ENCODE measurements at regions not wholly inside any gene's neighbourhood (a gene's known extent, or its start where the extent isn't known, plus 50 kb on each side); places are given as distances from the start of the nearest gene placed in this dataset.
"Not testable (repeated sequence)": the region's sequence is repeated elsewhere in the genome, so short reads cannot be mapped to it uniquely, and the experiment has no call there.

GRCh38 chr10:70984986-70985722, 96.8 kb upstream of the PCBD1 start:
- peaks cover 3% of the 10 kb centered on the region for H3K27me3 Mint-ChIP-seq
- no peaks in the 10 kb centered on the region for H3K36me3 Mint-ChIP-seq (ENCODE audit: insufficient read depth)
- H3K9me3 Mint-ChIP-seq (ENCODE audit: low read depth), result no peaks in the 10 kb centered on the region
- no peak overlapping the region for H3K4me3 Mint-ChIP-seq (ENCODE audit: low read depth)
- H3K4me1 Mint-ChIP-seq (ENCODE audit: low read depth), result no peaks in the 10 kb centered on the region
- TF ChIP-seq CTCF (IDR thresholded peaks at IDR 0.05; ENCODE audit: unreplicated experiment), result no peak
- DNase-seq (ENCODE audit: low spot score, unreplicated experiment), result no peak
- H3K27ac Mint-ChIP-seq, result no peak overlapping the region

DNA sequence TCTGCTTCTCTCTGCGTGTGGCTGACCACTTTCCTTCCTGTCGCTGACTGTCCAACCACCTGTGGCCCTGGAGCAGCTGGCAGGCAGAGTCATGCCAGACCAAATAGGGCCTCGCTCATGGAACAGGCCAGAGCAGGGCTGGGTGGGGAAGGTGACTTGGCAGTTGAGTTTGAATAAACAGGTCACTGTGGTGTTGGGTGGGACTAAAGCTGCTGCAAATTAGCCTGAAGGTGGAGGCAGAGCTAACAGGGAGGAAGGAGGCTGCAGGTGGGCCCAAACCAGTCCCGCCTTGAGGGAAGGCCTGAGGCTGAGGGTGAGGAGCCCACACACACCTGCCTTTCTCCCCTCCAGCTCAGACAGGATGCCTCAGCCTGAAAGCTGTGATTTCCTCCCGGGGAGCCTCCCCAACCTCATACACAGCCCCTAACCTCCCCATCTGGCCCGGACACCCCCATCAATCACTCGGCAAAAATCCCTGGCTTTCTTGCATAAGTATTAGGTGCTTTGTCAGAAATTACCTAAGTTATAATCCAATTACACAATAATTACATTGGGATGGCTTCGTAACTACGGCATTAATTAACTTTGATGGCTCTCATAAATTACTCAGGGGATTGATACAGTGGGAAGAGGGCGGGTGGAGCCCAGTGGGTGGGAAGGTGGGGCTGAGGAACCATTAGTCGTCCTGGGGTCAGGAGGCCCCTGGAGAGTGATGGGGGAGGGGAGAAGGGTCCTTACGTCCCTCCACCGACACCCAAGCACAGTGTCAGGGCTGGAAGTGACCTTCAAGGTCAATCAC, 97.7 kb upstream of the PCBD1 start:
- DNase-seq (ENCODE audit: low spot score, unreplicated experiment), result no peak
- no peaks in the 10 kb centered on the region for H3K4me1 Mint-ChIP-seq (ENCODE audit: low read depth)
- H3K27ac Mint-ChIP-seq, result peak overlapping the region; percentile 19
- no peaks in the 10 kb centered on the region for H3K36me3 Mint-ChIP-seq (ENCODE audit: insufficient read depth)
- TF ChIP-seq CTCF (IDR thresholded peaks at IDR 0.05; ENCODE audit: unreplicated experiment), result no peak
- H3K27me3 Mint-ChIP-seq, result peaks cover 3% of the 10 kb centered on the region
- no peak overlapping the region for H3K4me3 Mint-ChIP-seq (ENCODE audit: low read depth)
- no peaks in the 10 kb centered on the region for H3K9me3 Mint-ChIP-seq (ENCODE audit: low read depth)

DNA sequence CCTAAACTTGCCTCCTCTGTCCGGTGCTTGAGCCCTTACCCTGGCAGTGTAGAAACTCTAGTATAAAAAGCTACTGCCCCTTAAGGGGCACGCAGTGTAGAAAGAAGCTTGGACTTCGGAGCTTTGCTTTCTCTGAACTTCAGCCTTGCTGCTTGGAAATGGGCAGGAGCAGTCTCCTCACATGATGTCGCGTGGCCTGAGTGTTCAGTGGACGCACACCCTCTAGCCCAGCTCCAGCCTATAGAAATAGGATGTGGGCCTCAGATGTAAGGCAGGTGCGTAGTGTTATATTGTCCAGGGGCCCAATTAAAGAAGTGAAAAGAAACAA, 98.2 kb upstream of the PCBD1 start:
- Mint-ChIP-seq H3K36me3 (ENCODE audit: insufficient read depth) (no peaks in the 10 kb centered on the region), H3K4me1 (ENCODE audit: low read depth) (no peaks in the 10 kb centered on the region), H3K9me3 (ENCODE audit: low read depth) (no peaks in the 10 kb centered on the region), H3K27me3 (peaks cover 3% of the 10 kb centered on the region), H3K27ac (no peak overlapping the region), H3K4me3 (ENCODE audit: low read depth) (no peak overlapping the region)
- TF ChIP-seq CTCF (IDR thresholded peaks at IDR 0.05; ENCODE audit: unreplicated experiment), result no peak
- DNase-seq (ENCODE audit: low spot score, unreplicated experiment), result no peak

- no peak for TF ChIP-seq CTCF (IDR thresholded peaks at IDR 0.05; ENCODE audit: unreplicated experiment)
- no peak overlapping the region for H3K27ac Mint-ChIP-seq
- no peaks in the 10 kb centered on the region for H3K36me3 Mint-ChIP-seq (ENCODE audit: insufficient read depth)
- H3K4me1 Mint-ChIP-seq (ENCODE audit: low read depth), result no peaks in the 10 kb centered on the region
- H3K9me3 Mint-ChIP-seq (ENCODE audit: low read depth), result no peaks in the 10 kb centered on the region
- peaks cover 3% of the 10 kb centered on the region for H3K27me3 Mint-ChIP-seq
- DNase-seq (ENCODE audit: low spot score, unreplicated experiment), result no peak
- H3K4me3 Mint-ChIP-seq (ENCODE audit: low read depth), result no peak overlapping the region
These were observed 99.2 kb upstream of the PCBD1 start for GRCh38 chr10:70987396-70988130.

DNA sequence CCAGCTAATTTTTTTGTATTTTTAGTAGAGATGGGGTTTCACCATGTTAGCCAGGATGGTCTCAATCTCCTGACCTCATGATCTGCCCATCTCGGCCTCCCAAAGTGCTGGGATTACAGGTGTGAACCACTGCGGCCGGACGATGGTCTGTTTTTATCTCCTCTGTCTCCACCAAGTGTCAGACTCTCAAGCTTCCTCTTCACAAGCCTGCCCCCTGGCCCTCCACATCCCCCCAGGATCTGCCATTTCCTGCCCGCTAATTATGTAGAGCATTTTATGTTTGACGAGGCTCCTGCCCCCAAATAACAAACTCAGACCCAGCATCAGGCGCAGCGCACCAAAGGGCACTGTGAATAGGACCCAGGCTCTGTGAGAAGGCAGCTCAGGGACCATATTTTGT, 101.8 kb upstream of the PCBD1 start:
- not testable (repeated sequence) for H3K27me3 Mint-ChIP-seq; H3K4me1 Mint-ChIP-seq (ENCODE audit: low read depth); DNase-seq (ENCODE audit: low spot score, unreplicated experiment); H3K4me3 Mint-ChIP-seq (ENCODE audit: low read depth); H3K36me3 Mint-ChIP-seq (ENCODE audit: insufficient read depth); H3K9me3 Mint-ChIP-seq (ENCODE audit: low read depth); H3K27ac Mint-ChIP-seq
